GM19397 (cell line): ENCODE measurements at regions not wholly inside any gene's neighbourhood (a gene's known extent, or its start where the extent isn't known, plus 50 kb on each side); places are given as distances from the start of the nearest gene placed in this dataset.

Source experiments
- ATAC-seq: cut with Tn5 transposase; IDR thresholded peaks from one replicate; pipeline ENCODE4 v1.9.1; 2021; ENCODE audit warnings: mild to moderate bottlenecking, moderate library complexity; ENCODE audit not compliant: unreplicated experiment

DNA sequence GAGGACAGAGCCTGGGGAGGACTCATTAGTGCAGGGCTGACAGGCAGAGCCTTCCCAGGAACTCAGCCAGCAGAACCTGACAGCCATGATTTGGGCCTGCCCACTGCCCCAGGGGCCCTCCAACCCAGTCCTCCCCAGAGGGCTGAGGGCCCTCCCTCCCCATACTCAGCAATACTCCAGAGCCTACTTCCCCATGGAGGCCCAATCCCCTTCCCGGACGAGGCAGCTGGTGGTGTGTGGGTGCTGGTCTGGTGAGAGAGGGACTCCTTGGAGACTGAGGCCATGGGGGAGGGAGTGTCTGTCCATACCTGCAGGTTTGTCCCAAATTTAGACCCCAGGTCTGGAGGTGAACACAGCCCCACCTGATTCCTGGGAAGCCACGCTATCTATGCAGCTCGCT is 120.9 kb upstream of the MLN start:
- ATAC-seq, result no peak

DNA sequence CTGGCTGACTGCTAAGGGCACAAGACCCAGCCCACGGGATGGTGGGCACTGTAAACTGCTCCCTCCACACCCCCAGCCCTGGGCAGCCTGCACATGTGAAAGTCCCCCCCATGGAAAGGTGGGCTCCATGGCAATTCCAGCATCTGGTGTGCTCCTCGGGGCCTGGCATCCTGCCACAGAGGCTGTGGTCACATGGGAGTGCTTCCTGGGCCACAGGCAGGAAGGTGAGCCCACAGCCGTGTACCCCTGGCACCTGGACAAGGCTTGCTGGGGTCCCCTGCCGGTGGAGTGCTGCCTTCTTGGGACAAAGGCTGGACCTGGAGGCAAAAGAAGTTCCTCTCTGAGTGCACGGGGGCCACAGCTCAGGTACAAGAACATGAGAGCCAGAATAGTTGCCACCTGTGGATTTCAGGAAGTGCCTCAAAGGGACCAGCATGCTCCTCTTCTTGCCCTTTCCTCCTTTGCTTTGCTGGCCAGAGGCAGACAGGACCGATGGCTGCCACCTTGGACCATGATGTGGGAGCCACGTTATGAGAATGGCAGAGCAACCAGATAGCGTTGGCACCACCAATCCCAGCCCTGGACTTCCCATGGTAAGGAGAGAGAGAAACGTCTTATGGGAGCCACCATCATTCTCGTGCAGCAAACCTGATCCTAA is 120.2 kb upstream of the MLN start:
- no peak for ATAC-seq

- ATAC-seq, result no peak
These were observed 117.9 kb upstream of the MLN start for GRCh38 chr6:33921745-33922144.

DNA sequence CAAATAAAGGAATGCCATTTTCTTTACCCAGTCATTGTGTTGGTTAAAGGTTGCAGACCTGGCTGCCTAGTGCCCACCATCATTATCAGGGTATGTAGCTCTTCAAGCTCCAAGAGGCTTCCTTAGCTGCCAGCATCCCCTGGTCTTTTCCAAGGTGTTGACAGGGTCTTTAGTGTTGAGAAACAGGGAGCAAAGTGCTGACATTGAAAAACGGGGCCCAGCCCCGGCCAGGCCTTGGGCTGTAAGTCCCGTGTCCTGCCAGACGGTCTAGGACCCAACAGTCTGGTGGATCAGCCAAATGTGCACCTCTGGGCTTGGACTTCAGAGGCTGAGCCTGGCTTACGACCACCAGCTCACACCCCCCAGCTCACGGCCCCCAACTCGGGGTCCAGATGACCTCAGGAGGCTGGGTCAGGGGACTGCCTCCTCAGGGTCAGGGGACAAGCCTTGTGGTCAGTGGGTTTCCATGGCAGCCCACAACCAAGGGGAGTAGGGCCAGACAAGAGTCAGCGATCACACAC is 114.4 kb upstream of the MLN start:
- ATAC-seq, result no peak

DNA sequence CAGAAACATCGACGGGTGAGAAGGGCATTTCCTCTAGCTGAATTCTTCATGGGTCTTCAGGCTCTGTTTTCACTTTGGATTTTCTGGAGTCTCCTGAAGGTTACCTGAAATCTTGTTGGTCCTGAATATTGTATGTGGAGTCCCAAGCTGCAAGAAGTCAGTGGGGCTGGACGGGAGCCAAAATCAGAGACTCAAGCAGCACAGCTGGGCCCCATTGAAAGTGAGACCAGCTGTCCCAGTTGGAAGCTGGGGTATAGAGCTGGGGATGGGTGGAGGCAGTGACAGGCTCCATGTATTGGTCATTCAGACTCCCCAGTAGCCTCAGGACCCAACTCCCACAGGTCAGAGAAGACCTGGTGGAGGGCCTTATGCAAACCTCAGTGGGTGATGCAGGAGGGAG is 111.3 kb upstream of the MLN start:
- no peak for ATAC-seq

- ATAC-seq, result no peak
These were observed 110.8 kb upstream of the MLN start for GRCh38 chr6:33914645-33915044.

DNA sequence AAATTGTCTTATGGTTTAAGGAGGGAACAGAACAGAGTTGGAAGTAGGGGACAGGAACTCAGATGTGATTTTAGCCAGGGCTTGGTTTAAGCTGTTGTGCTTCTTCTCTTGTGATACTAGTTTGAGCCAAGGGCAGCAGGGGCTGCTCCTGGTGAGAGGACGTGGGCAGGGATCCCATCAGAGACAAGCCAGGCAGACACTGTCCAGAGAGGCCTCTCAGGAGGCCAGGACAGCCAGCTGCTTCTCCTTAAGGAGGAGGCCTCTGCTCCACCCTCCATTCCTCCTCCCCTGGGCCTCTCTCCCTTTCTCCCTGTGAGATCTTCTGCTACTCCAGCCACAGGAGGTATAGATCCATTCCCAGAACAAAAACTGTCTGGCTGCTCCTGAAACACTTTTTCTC is 108.4 kb upstream of the MLN start:
- ATAC-seq, result no peak

DNA sequence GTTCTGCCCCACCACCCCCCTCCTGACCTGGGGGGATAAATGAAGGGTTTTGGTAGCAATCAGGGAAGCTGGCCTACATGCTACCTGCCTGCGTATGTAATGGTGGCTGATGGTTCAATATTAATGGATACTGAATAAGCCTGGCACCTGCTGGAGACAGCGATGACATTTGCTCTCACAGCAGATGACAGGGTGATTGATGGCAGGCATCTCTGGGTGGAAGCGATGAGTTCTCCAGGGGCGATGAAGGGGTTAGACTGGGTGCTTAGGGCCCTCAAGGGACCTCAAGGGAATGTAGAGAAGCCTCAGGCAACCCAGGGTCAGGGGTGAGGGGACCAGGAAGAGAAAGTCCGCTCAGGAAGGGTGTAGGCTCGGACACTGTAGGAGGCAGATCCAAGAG is 107.7 kb upstream of the MLN start:
- no peak for ATAC-seq

DNA sequence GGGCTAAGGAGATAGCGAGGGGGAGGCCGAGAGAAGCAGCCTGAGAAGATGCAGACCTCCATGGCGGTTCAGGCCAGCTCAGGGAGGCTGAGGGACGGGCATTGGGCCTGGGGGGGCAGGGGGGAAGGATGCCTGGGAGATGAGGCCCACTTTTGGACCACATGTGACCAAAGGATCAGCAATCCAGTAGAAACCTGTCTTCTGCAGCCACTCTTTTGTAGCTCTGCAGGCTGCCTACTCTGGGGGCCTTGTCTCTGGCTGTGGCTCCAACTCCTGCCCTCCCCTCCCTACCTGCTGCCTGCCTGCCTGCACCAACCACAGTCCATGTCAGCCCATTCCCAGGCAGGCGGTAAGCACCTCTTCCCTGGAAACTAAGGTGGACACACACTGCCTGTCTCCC is 106.8 kb upstream of the MLN start:
- ATAC-seq, result no peak

DNA sequence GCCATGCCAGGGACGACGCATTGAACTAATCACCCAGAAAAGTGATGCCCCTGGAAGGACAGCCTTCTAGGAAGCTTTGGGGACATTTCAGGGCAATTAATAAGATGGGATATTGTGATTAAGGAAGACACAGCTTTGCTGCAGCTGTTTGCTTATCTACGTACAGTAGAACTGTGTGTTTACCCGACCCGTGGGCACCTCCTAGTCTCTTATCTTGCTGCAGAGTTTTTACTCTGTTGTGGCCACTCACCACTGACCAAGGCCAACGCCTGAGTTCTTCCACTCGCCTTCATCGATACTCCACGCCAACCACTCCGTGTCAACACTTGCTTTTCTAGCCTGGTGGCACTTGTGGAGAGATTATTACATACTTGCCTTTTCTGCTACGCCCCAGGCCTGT is 105.9 kb upstream of the MLN start:
- ATAC-seq, result no peak

- ATAC-seq, result no peak
These were observed 104.2 kb upstream of the MLN start for GRCh38 chr6:33908025-33908424.

GRCh38 chr6:33907227-33907626 is 103.4 kb upstream of the MLN start:
- ATAC-seq, result no peak

- ATAC-seq, result no peak
These were observed 102.6 kb upstream of the MLN start for GRCh38 chr6:33906439-33906838.

DNA sequence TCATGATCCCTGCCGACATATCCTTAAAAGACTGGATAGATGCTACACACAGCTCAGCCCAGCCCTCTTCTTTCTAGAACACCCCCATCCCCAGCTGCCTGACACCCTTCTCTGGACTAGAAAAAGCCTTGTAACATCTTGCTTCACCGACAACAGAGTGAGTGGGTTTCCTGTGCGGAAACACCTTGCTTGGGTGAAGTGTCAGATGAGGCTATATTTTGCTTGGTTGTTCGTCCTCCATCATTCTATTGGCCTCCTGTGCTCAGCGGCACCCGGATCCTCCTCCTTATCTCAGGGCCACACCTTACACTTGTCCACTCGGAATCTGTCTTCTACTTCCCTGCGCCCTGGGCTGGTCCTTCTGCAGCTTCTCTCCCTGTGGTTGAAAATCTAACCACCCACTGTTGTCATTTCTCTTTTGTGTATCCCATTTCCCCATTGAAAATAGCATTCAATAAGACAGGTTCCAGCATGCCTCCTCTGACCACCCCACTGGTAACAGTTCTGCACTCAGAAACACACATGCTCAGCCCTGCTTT is 101.3 kb upstream of the MLN start:
- peak; percentile 17 for ATAC-seq

DNA sequence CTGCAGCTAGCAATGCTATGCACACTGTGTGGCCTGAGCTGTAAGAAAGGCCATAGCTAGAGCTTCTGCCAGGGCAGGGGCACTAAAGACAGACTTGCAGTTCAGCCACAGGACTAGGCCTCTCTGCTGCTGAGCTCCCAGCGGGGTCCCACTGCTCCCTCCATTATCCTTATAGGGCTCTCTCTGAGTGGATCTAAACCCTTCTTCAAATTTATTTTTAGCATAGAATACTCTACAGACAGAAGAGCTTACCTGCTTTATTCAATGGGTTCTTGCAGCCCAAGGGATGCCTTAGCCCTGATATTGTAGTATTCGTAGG is 100.9 kb upstream of the MLN start:
- ATAC-seq, result no peak

- peak; percentile 63 for ATAC-seq
These were observed 100.4 kb upstream of the MLN start for GRCh38 chr6:33904050-33904746.

DNA sequence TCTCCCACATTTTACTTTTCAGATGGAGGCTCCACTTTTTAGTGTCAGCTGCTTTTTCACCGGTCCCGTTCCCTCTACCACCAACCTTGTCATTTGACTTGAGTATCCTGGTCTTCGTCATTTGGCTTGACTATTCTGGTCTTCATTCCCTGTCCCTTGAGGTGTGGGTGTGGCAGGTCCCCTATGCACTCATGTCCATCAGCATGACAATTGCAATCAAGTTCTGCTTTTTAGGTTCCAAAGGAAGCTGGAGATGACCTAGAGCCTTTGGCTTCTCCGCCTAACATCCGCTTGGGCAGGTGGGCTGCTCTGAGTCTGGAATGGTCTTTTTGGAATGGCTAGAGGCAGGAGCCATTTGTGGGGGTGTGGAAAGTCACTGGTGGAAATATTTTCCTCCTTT is 99.8 kb upstream of the MLN start:
- no peak for ATAC-seq

DNA sequence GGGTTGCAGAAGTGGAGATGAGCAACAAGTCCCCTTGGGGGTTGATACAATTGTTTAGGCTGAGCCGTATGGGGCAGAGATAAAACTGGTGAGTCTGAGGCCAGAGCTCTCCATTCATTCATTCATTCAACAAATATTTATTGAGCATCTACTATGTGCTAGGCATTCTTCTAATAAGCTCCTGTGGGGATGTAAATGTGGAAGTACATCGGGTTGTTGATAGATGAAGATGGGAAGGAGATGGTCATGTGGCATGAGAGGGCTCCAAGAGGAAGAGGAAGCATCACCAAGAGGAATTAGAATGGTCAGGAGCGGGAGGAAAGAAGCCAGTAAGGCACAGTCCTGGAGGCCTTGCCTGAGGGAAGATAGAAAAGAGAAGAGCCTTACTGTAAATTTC is 98.7 kb upstream of the MLN start:
- no peak for ATAC-seq

DNA sequence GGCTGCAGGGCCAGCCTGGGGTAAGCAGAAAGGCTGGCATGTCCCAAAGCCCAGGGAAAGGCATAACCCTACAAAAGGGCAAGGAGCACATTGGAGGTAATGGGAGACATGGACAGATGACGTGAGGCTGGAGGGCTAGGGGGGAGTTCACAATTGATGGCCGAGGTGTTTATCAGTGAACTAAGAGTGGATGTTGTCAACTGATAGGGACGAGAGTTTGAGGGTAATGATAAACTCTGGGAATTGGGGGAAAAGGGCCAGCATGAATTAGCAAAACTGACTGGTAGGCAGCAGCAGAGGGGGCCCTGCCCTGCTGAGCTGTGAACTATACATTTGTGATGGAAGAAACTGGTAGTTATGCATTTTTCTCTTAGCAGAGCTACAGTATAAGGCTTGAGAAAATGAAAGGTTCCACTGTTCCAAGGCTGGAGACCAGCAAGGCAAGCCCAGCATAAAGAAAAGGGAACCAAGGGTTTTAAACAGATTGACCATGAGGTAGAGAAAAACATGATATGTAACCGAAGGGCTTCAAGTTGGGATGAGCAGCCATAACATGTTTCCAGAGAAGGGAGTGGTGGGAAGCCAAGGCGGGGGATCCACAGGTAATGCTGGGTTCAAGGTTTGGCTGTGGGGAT is 98.1 kb upstream of the MLN start:
- no peak for ATAC-seq

DNA sequence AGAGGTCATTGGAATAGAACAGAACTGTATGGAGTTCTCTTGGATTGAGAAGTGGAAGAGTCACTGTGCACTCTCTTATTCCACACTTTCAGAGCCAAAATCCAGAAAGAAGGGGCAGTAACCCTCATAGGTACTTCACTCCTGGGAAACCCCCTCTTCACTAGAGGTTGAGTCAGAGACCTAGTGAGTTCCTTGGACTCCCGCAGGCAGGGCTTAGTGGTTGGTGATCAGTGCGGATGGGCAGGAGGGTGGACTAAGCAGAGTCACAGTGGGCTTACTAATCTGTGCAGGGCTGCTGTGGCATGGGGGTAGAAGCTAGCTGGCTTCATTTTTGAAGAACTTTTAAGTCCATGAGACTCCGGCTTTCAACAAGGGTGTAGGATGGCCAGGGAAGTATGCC is 95.0 kb upstream of the MLN start:
- ATAC-seq, result no peak

- no peak for ATAC-seq
These were observed 93.5 kb upstream of the MLN start for GRCh38 chr6:33897189-33897780.
